HG02571 (cell line): ENCODE measurements at regions not wholly inside any gene's neighbourhood (a gene's known extent, or its start where the extent isn't known, plus 50 kb on each side); places are given as distances from the start of the nearest gene placed in this dataset.

Source experiments
- ATAC-seq: cut with Tn5 transposase; IDR thresholded peaks from one replicate; pipeline ENCODE4 v1.9.1; 2021; ENCODE audit warnings: mild to moderate bottlenecking, moderate library complexity; ENCODE audit not compliant: unreplicated experiment

DNA sequence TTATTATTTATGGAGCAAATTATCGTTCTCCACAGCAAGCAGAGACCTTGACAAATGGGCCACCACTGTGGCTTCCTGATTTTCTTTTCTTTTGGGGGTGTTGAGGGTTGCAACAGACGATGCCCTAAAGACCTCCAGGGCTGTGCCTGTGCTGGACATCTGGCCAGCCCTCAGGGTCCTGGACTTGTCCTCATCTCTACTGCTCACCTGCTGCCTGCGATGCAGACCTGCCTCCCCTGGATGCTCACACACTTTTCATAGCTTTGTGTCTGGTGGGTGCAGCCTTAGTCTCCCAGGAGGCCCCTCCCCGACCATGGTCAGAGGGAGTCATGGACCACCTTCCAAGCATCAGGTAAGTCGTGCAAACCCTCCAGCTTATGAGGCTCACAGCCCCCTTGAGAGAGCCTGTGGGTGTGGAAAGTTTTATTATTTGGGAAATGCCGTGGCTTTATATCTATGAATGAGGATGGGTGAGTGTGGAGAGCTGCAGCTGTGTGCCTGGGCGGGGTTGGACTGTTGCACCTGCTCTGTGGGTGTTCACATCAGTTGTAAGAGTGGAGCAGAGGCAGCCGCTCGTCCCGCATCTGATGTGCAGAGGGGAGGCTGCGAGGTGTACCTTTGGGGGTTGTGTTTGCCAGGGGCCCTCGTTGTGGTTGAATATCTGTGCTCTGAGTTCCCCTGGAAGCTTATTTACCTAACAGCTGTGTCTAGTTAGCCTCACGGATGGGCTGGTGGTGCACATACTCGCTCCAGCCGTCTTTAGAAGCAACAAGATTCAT, 126.3 kb upstream of the IRX4 start:
- ATAC-seq: no peak

GRCh38 chr5:2007878-2008501, 125.3 kb upstream of the IRX4 start:
- no peak for ATAC-seq

GRCh38 chr5:2007496-2007877, 124.8 kb upstream of the IRX4 start:
- no peak for ATAC-seq

GRCh38 chr5:2006971-2007291, 124.2 kb upstream of the IRX4 start:
- no peak for ATAC-seq

DNA sequence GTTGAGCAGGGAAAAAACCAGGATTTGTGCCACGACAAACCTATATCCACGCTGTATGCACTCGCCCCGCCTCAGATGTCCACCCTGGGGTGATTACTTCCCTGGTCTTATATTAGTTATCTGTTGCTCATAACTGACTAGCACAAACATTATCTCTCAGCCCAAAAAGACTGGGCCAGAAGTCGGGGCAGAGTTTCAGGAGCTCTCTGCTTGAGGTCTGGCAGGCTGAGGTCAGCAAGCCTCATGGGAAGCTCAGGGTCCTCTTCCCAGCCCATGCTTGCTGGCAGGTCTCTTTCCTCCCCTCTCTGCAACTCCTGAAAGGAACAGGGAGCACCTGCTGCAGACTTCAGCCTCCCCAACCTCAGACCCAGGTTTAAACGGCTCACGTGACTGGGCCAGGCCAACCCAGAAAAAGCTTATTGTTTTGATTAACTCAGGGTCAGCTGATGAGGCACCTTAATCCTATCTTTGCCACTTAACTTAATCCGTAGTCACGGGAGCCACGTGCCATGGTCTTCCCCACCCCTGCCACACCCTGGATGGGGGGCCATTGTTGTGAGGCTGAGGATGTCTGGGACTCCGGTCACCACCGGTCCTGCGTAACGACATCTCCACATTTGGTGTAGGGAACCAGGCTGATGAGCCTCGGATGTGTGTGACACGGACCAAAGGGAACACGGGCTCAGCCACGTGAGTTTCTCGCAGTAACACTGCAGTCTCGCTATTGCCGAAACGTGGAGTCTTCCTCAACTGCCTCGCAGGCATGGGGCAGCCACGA, 123.7 kb upstream of the IRX4 start:
- no peak for ATAC-seq

GRCh38 chr5:2005101-2006041, 122.6 kb upstream of the IRX4 start:
- no peak for ATAC-seq

- no peak for ATAC-seq
Observed at GRCh38 chr5:2003690-2004365, 121.1 kb upstream of the IRX4 start.

GRCh38 chr5:2003206-2003605, 120.5 kb upstream of the IRX4 start:
- ATAC-seq: no peak

DNA sequence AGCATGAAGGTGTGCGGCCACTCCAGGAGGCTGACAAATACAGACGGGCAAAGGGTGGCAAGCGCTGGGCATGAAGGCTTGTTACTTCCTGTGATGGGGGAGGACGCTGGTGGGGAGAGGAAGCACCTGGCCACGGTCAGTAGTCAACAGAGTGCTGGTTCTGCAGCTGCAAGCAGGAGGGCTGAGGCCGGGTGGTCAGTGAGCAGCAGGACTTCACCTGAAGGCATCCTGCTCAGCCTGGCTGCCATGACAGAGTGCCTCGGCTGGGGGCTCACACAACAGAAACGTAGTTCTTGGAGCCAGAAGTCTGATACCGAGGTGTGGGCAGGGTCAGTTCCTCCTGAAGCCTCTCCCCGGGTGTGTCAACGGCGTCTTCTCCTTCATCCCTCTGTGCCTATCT, 118.6 kb upstream of the IRX4 start:
- no peak for ATAC-seq

DNA sequence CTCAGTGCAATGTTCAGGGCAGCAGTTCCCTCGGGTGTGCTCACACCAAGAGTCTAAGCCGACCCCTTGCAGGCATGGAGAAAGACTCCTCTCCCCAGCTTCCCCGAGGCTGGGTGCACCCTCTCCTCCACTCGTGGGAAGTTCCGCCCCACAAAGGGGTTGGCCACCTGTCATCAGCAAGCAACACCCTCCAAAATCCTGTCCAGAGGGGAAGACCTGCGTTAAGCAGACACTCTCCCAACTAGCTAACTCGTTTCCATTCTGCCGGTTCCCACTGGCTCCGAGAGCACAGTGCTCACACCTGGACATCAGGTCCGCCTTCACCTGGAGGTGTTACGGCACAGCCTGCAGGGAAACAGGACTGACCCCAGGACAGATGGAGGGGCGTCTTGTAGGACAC, 117.9 kb upstream of the IRX4 start:
- ATAC-seq: no peak

GRCh38 chr5:1999794-2000193, 117.1 kb upstream of the IRX4 start:
- ATAC-seq: no peak

DNA sequence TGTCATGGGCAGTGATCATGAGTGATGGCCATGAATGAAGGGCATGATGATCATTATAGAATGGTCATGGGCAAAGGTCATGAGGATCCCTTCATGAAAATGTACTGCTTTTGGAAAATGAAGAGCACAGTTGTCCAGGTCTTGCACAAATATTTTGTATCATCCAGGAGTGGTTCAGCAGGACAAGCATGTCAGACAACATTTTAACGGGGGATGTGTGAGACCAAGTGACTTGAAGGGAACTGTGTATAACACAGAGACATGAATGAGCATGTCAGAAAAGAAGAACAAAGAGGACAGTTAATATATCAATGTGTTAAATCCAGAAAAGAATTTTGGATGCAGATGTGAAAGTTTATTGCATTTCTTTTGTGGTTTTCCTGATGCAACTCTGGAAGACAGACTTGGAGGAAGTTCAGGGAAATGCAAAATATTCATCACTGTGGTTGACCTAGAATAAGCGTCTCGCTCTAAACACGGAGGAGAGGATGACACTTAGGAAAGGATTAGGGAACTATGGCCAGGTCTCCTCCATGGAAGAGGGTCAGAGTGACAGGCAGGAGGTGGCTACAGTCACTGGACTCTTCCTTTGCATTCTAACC, 116.1 kb upstream of the IRX4 start:
- ATAC-seq: no peak

DNA sequence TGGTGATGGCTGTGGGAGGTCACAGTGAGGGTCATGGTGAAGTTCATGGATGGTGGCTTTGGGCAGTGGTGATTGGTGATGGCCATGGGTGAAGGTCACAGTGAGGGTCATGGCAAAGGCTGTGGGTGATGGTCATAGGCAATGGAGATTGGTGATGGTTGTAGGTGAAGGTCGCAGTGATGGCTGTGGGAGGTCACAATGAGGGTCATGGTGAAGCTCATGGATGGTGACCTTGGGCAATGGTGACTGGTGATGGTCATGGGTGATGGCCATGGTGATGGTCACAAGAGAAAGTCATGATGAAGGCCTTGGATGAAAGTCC, 115.6 kb upstream of the IRX4 start:
- no peak for ATAC-seq

DNA sequence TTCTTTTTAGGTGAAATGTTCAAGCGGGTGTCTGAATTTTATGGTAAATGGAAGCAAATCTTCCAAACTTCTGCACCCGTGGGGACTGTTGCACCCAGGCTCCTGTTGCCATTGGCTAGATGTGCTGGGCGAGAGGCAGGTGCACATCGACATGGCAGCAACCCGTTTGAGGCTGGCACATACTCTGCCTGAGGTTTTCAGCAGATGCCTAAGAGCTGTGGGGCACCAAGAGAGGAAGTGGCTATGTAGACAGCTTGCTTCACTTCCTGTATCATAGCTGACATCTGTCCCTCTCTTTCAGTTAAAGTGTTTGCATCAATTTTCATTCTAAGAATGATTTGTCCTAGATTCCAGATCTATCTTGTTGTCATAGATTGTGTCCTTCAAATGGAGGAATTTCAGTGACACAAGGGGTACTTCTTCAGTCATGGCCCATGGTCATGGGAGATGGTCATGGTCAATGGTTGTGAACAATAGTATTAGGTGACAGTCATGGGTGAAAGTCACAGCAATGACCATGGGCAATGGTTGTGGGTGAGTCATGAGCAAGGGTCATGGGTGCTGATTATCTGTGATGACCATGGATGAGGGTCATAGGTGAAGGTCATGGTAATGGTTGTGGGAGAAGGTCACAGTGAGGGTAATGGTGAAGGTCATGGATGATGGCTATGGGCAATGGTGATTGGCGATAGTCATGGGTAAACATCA, 115.1 kb upstream of the IRX4 start:
- no peak for ATAC-seq

GRCh38 chr5:1995491-1995890, 112.8 kb upstream of the IRX4 start:
- ATAC-seq: no peak

GRCh38 chr5:1987471-1987870, 104.7 kb upstream of the IRX4 start:
- no peak for ATAC-seq

DNA sequence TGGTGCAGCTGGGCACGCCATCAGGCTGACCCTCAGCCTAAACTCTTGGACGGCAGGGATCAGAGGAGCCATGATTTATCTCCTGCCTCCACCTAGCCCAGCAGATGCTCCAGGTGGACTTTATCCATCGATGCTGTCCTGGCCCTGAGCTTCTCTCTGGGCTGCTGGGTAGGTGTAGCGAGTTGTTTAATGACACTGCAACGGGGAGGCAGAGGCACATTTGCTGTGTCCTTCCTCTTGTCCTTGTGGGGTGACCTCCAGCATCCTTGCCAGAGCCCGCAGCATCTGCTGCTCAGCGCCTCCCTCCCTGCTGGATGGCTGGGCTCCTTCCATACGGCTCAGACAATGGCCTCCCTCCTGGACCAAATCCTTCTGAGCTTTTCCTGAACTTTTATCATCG, 103.1 kb upstream of the IRX4 start:
- ATAC-seq: no peak

DNA sequence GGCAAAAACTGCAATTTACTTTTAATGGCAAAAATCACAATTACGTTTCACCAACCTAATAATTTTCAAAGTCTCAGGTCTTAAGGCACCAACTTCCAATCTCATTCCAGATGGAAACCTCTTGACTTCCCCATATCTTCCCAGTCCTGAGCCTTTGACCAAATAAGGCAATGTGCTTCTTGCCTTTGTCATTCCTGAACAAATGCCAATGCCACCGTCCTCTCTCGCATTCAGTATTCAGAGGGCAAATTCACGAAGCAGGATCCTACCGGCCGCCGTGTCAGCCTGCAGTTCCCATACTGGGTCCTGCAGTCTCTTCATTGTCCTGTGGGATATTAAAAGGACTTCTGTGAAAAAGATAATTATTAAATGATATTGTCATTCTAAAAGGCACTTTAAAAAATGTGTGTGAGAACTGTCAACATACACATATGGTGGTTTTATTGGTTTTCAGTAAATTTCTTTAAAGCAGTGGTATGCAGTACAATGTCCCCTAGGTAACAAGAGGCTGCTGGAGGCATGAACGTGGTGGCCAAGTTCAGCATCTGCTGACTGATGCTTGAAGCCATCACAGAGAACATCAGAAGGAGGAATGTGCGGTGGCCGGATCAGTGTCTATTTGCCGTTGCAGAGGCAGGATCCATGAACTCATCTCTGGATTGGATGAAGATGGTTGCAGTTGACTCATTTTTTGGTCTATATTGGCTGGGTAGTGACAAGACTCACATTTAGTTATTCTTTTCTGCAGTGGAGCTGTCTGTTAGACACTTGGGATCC, 101.4 kb upstream of the IRX4 start:
- no peak for ATAC-seq

DNA sequence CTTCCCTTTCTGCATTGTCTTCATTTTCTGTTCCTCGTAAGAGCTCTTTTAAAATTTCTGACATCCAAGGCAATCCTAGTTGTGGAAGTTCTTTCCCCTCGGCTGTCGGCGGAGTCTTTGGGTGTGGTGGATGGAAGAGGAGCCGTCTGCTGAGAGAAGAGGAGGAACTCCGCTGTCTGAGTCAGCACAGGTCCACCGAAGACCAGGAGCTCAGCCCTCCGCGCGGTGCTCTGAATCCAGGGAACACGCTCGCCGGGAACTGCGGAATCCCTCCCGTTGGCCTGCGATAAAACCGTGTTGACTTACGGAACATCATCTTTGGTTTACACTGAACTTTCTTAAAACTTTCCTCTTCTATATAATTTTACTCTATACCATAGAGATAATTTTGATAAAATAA, 100.7 kb upstream of the IRX4 start:
- no peak for ATAC-seq
